CD4-positive, alpha-beta T cell treated with Interleukin-4 for 1 hour (primary cell): ENCODE measurements at regions not wholly inside any gene's neighbourhood (a gene's known extent, or its start where the extent isn't known, plus 50 kb on each side); places are given as distances from the start of the nearest gene placed in this dataset.

ENCODE experiments used
- DNase-seq, 2 donors: peaks; one replicate each; pipeline ENCODE4 v3.0.0-alpha.2; 2020 to 2022

DNA sequence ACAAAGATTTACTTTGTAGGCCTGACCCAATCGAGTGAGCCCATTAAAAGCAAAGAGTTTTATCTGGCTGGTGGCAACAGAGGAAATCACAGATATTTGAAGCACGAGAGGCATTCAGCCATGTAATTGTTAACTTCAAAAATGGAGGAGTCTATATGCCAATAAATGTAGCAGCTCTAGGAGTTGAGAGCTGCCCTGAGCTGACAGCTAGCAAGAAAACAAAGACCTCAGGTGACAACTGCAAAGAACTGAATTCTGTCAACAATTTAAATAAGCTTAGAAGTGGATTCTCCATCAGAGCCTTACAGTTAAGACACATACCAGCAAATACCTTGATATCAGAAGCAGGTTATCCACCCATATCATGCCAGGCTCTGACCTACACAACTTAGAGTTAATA, 463.1 kb upstream of the NEGR1 start:
- DNase-seq: no peak

- no peak for DNase-seq
Measured at GRCh38 chr1:72734415-72734814, 452.1 kb upstream of the NEGR1 start.

GRCh38 chr1:72724951-72725861, 442.9 kb upstream of the NEGR1 start:
- no peak for DNase-seq

GRCh38 chr1:72705921-72706320, 423.6 kb upstream of the NEGR1 start:
- DNase-seq: no peak

DNA sequence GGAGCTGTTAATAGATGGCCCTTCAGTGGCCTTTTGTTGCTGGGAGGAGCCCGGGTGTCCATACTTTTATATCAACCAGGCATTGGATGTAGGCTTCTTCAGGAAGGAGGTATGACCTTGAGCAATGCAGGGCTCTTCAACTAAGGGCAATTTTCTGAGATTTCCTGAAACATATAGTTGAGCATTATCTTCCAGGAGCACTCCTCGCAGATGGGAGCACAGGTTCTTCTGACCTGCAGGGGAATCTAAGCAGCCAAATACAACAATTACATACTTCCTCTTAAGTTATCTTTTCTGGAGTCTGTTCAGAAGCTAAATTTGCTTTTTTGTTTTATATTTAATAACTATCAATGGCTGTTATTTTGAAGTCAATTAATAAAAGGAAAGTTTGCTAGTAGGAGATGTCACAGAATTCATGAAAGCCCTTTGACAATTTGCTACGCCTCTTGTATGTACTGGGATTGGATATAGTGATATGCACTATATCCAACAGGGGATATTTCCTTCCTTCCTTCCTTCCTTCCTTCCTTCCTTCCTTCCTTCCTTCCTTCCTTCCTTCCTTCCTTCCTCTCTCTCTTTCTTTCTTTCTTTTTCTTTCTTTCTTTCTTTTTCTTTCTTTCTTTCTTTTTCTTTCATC, 422.6 kb upstream of the NEGR1 start:
- no peak for DNase-seq

- no peak for DNase-seq
Measured at GRCh38 chr1:72697410-72697809, 415.1 kb upstream of the NEGR1 start.

DNA sequence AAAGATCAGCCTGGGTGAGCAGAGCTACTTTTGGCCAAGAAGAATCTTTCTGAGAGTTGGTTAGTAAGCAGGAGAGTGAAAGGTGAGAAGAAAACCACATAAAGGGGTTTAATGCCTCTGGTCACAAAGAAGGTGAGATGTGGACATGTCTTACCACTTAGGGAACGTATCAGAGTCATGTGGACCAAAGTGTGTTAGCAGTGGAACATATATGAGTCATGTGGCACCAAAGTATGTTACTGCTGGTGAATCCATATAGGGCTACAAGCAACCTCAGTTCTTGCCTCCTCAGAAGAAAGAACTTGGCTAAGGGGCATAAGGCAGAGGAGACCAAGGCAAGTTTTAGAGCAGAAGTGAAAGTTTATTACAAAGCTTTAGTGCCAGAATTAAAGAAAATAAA, 411.6 kb upstream of the NEGR1 start:
- DNase-seq: no peak

DNA sequence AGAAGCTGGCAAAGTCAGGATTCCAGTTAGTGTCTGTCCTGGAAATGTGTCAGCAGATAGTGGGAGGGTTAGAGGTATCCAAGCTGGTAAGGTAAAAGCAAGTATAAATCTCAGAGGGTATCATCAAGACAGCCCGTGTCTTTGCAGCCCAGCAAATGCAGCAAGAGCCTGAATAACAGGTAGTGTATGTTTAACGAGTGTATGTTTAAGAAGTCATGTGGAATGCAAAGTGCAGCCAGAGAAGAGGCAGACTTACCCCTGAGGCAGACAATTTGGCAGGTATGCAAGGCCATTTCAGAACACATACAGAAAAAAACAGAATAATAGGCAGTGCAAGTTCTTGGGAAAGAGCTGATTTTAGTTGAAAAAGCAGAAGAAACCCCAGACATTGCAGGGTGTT, 411.0 kb upstream of the NEGR1 start:
- no peak for DNase-seq

DNA sequence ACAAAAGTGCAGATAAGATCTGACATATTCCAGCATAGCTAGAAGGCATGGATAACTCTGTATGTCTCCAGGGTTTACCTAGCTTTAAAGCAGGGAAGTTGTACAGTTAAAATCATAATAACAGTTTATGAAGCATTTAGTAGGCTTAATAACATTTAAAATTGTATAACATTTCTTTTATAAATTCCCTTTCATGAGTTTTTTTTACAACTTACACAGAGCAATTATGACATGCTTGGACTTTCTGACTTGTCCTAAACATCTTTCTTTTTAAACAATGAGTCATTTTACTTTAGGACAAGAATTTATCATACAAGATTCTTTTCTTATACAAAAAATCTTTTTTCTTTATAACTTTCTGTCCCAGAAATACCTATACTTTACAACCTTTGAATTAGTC, 408.5 kb upstream of the NEGR1 start:
- DNase-seq: no peak

- DNase-seq: no peak
Measured at GRCh38 chr1:72678683-72679082, 396.3 kb upstream of the NEGR1 start.

GRCh38 chr1:72670902-72671301, 388.6 kb upstream of the NEGR1 start:
- no peak for DNase-seq

DNA sequence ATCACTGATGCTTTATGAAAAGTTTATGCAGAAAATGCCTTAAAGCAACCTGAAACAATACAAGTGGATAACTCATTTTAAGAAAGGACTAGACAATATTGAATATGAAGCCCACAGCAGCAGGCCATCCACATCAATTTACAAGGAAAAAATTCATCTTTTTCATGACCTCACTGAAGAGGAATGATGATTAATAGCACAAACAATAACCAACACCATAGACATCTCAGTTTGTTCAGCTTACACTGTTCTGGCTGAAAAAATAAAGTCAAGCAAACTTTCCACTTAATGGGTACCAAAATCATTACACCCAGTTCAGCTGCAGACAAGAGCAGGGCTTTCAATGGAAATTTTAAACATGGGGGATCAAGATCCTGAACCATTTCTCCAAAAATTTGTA, 380.6 kb upstream of the NEGR1 start:
- DNase-seq: no peak

GRCh38 chr1:72650843-72651435, 368.6 kb upstream of the NEGR1 start:
- DNase-seq: no peak

- DNase-seq: no peak
Measured at GRCh38 chr1:72649991-72650390, 367.7 kb upstream of the NEGR1 start.

- DNase-seq: no peak
Measured at GRCh38 chr1:72649211-72649888, 367.0 kb upstream of the NEGR1 start.

GRCh38 chr1:72648465-72648864, 366.1 kb upstream of the NEGR1 start:
- DNase-seq: no peak

DNA sequence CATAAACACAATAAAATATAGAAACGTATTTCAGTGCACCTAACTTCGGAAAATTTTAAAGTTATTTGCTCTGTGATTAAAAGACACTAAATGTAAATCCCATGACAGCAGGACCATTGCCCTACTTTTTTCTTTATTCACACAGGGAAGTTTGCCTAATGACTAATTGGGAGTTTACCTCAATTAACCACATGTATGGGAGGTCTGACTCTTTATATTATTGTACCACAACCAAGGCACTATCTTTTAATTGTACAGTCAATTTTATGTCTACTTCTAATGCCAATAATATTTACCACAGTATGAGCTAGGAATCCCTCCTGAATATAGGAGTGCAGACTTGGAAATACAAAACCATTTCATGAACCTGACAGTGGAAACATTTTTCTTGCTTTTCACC, 360.8 kb upstream of the NEGR1 start:
- no peak for DNase-seq

GRCh38 chr1:72637593-72637992, 355.3 kb upstream of the NEGR1 start:
- DNase-seq: no peak

DNA sequence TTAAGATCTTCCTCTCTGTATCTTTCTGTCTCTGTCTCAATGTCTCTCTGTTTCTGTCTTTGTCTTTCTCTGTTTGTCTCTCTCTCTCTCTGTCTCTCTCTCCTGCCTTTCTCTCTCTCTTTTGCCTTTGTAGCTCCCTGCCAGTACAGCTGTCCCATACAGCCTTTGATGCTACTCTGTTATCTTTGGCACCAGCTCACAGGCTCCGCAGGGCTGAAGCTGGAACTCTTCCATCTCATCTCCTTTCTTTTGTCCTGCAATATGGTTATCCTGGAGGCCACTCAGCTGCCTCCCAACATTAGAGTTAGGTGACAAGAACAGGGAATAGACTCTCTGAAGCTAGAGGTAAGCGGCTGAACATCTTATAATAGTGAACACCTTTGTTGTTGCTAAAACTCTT, 354.3 kb upstream of the NEGR1 start:
- no peak for DNase-seq

GRCh38 chr1:72635719-72636118, 353.4 kb upstream of the NEGR1 start:
- no peak for DNase-seq

DNA sequence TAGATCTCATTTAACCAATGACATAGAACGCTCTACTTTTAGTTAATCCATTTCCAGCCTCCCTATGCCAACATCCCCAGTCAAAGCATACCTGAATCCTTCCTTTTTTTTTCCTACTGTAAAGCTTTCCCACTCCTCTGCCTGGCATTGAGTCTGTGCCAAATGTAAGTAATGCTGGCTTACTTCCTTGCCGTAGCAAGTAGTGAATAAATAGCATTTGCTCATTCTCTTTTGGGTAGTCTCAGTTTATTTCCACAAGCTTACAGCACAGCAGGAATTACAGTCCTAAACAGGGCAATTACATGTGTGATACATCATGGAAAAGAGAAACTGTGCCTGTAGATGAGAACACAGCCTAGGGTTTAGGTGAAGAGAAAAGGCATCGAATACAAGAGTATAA, 352.6 kb upstream of the NEGR1 start:
- no peak for DNase-seq

DNA sequence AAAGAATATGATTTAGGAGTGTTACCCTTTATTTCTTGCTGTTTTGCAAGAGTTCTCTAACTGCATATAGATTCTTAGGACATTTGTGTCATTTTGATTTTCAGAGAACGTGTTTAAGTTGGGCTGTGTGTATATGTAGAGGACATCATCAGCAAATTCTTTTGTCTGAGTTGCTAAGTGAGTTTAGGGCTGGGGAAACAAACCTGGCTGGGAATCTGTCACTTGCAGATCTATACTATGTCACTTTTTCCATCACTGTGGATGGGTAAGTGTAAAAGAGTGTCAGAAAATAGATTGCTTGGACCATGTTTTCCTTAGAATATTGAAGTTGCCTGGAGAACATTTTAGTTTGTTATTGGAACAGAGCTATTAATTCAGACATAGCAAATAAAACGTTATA, 349.1 kb upstream of the NEGR1 start:
- DNase-seq: no peak

DNA sequence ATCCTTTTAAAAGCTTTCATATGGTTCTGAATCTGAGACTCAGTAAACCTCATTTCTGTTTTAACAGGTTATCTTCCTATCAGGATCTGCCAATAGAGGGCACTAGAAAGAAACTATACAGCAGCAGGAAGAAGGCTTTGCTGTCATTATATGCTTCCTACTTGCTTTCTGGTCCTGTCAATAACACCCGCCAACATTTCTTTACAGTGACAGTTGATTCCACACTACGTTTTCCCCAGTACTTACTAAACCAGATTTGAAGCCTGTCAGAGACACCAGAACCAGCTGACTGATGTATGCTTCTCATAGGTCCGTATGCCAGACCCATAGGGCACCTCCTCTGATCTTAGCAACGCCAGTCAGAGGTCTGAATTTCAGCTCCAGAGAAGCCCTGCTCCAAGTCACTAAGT, 341.0 kb upstream of the NEGR1 start:
- DNase-seq: no peak

DNA sequence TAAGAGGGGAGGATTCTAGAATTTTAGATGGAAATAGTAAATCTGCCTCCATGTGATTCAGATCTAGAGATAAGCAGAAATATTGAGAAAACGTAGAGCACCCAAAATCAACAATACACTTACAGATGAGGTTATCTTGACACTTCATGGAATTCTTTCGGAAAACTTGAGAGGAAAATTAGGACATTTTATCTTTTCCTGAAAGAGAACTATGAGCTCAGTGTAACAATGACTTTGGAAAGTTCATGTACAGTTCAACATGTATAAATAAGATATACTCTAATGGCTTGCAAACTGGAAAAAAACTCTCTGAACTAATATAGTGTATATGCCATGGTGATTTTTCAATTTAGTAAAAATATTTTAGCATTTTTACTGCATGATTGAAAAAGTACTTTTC, 338.1 kb upstream of the NEGR1 start:
- no peak for DNase-seq
